Posterior cingulate gyrus (tissue), 11 donors: ENCODE measurements at regions not wholly inside any gene's neighbourhood (a gene's known extent, or its start where the extent isn't known, plus 50 kb on each side); places are given as distances from the start of the nearest gene placed in this dataset.

Source experiments
- DNase-seq, 10 donors: peaks; one replicate each; pipeline versions ENCODE4 v3.0.0 to v3.0.0-alpha.2; 2020 to 2021; ENCODE audit warnings: mixed read lengths in 3 of 10
- intact Hi-C: fragments of 100-400 bp; cut with DNase I; formaldehyde crosslinking; loops from one replicate; pipeline ENCODE4 v1.15.1; 2023

GRCh38 chr20:7302250-7302649, 534.8 kb downstream of the BMP2 start:
- intact Hi-C loops: no loop called here
- DNase-seq: no peak

- no peak for DNase-seq
- intact Hi-C loops: no loop called here
Observed at GRCh38 chr20:7305976-7306375, 538.5 kb downstream of the BMP2 start.

- DNase-seq: no peak
- intact Hi-C loops: no loop called here
Observed at GRCh38 chr20:7308163-7308562, 540.7 kb downstream of the BMP2 start.

- no peak for DNase-seq
- intact Hi-C loops: no loop called here
Observed at GRCh38 chr20:7313047-7313446, 545.6 kb downstream of the BMP2 start.

GRCh38 chr20:7323957-7324356, 556.5 kb downstream of the BMP2 start:
- DNase-seq: no peak
- intact Hi-C loops: no loop called here

GRCh38 chr20:7327810-7328209, 560.3 kb downstream of the BMP2 start:
- intact Hi-C loops: no loop called here
- DNase-seq: no peak

- intact Hi-C loops: no loop called here
- DNase-seq: no peak
Observed at GRCh38 chr20:7330850-7331249, 563.4 kb downstream of the BMP2 start.

GRCh38 chr20:7332169-7332568, 564.7 kb downstream of the BMP2 start:
- no peak for DNase-seq
- intact Hi-C loops: no loop called here

- DNase-seq: no peak
- intact Hi-C loops: no loop called here
Observed at GRCh38 chr20:7333841-7334240, 566.4 kb downstream of the BMP2 start.

GRCh38 chr20:7346026-7346425, 578.5 kb downstream of the BMP2 start:
- no peak for DNase-seq
- intact Hi-C loops: no loop called here

- intact Hi-C loops: no loop called here
- DNase-seq: no peak
Observed at GRCh38 chr20:7346562-7346961, 579.1 kb downstream of the BMP2 start.

GRCh38 chr20:7347409-7347808, 579.9 kb downstream of the BMP2 start:
- intact Hi-C loops: no loop called here
- no peak for DNase-seq

- intact Hi-C loops: no loop called here
- no peak for DNase-seq
Observed at GRCh38 chr20:7348253-7348652, 580.8 kb downstream of the BMP2 start.

GRCh38 chr20:7352165-7352564, 584.7 kb downstream of the BMP2 start:
- no peak for DNase-seq
- intact Hi-C loops: no loop called here

- no peak for DNase-seq
- intact Hi-C loops: no loop called here
Observed at GRCh38 chr20:7355051-7355450, 585.2 kb downstream of the HAO1 start.

GRCh38 chr20:7358670-7359069, 581.6 kb downstream of the HAO1 start:
- DNase-seq: no peak
- intact Hi-C loops: no loop called here

GRCh38 chr20:7359739-7360138, 580.5 kb downstream of the HAO1 start:
- intact Hi-C loops: no loop called here
- no peak for DNase-seq

- DNase-seq: no peak
- intact Hi-C loops: no loop called here
Observed at GRCh38 chr20:7361321-7361720, 578.9 kb downstream of the HAO1 start.

GRCh38 chr20:7361931-7362330, 578.3 kb downstream of the HAO1 start:
- intact Hi-C loops: no loop called here
- DNase-seq: no peak

GRCh38 chr20:7362601-7363000, 577.7 kb downstream of the HAO1 start:
- intact Hi-C loops: no loop called here
- no peak for DNase-seq

GRCh38 chr20:7366189-7366588, 574.1 kb downstream of the HAO1 start:
- intact Hi-C loops: no loop called here
- no peak for DNase-seq

GRCh38 chr20:7371518-7372163, 568.6 kb downstream of the HAO1 start:
- no peak for DNase-seq
- intact Hi-C loops: no loop called here

GRCh38 chr20:7375905-7376304, 564.4 kb downstream of the HAO1 start:
- intact Hi-C loops: no loop called here
- no peak for DNase-seq
